Stomach (tissue), 4 donors: ENCODE measurements at regions not wholly inside any gene's neighbourhood (a gene's known extent, or its start where the extent isn't known, plus 50 kb on each side); places are given as distances from the start of the nearest gene placed in this dataset.

Experiments used
- EP300 ChIP-seq: sonication (generic); formaldehyde crosslinking; IDR thresholded peaks from one replicate; pipeline ENCODE4 v1.6.1; 2017; ENCODE audit warnings: antibody characterized with exemption
- POLR2A ChIP-seq, 4 donors: fragments of 450-650 bp; IDR thresholded peaks; one replicate each; pipeline ENCODE4 v1.6.1; 2016; ENCODE audit warnings: antibody characterized with exemption in 4 of 4, control low read depth in 2 of 4, mild to moderate bottlenecking in 1 of 4, moderate library complexity in 1 of 4
- POLR2AphosphoS5 ChIP-seq, 3 donors: sonication (generic); formaldehyde crosslinking; IDR thresholded peaks; one replicate each; pipeline ENCODE4 v1.6.1; 2016; ENCODE audit warnings: antibody characterized with exemption in 3 of 3
- TF ChIP-seq, protein P1 (sequence below), 7 experiments: fragments of 450-650 bp in 4 of 7; fragments of 200-600 bp in 3 of 7; sonication (generic) in 3 of 7; IDR thresholded peaks; one replicate each; pipeline ENCODE4 v1.5.1; 2016 to 2019; ENCODE audit warnings: antibody characterized with exemption in 7 of 7, control low read depth in 2 of 7, mild to moderate bottlenecking in 1 of 7

- TF ChIP-seq POLR2A (IDR thresholded peaks at IDR 0.05) (no peak), EP300 (no peak), POLR2AphosphoS5 (IDR thresholded peaks at IDR 0.05) (no peak)
- TF ChIP-seq, protein P1, sequence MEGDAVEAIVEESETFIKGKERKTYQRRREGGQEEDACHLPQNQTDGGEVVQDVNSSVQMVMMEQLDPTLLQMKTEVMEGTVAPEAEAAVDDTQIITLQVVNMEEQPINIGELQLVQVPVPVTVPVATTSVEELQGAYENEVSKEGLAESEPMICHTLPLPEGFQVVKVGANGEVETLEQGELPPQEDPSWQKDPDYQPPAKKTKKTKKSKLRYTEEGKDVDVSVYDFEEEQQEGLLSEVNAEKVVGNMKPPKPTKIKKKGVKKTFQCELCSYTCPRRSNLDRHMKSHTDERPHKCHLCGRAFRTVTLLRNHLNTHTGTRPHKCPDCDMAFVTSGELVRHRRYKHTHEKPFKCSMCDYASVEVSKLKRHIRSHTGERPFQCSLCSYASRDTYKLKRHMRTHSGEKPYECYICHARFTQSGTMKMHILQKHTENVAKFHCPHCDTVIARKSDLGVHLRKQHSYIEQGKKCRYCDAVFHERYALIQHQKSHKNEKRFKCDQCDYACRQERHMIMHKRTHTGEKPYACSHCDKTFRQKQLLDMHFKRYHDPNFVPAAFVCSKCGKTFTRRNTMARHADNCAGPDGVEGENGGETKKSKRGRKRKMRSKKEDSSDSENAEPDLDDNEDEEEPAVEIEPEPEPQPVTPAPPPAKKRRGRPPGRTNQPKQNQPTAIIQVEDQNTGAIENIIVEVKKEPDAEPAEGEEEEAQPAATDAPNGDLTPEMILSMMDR (IDR thresholded peaks at IDR 0.05), result no peak
These were observed 191.0 kb upstream of the FN1 start for GRCh38 chr2:215626812-215627281.
